Uterus (tissue), 2 donors: ENCODE measurements at regions not wholly inside any gene's neighbourhood (a gene's known extent, or its start where the extent isn't known, plus 50 kb on each side); places are given as distances from the start of the nearest gene placed in this dataset.

Experiments used
- POLR2A ChIP-seq, 2 donors: fragments of 450-650 bp; IDR thresholded peaks; one replicate each; pipeline ENCODE4 v1.6.1; 2016; ENCODE audit warnings: antibody characterized with exemption in 2 of 2, mild to moderate bottlenecking in 1 of 2, moderate library complexity in 1 of 2
- TF ChIP-seq, protein P1 (sequence below), 4 experiments: fragments of 200-600 bp in 2 of 4; fragments of 450-650 bp in 2 of 4; sonication (generic) in 2 of 4; IDR thresholded peaks; one replicate each; pipeline ENCODE4 v1.5.1; 2016 to 2019; ENCODE audit warnings: antibody characterized with exemption in 4 of 4, mild to moderate bottlenecking in 2 of 4, moderate library complexity in 1 of 4

- no peak for TF ChIP-seq POLR2A (IDR thresholded peaks at IDR 0.05)
- TF ChIP-seq, protein P1, sequence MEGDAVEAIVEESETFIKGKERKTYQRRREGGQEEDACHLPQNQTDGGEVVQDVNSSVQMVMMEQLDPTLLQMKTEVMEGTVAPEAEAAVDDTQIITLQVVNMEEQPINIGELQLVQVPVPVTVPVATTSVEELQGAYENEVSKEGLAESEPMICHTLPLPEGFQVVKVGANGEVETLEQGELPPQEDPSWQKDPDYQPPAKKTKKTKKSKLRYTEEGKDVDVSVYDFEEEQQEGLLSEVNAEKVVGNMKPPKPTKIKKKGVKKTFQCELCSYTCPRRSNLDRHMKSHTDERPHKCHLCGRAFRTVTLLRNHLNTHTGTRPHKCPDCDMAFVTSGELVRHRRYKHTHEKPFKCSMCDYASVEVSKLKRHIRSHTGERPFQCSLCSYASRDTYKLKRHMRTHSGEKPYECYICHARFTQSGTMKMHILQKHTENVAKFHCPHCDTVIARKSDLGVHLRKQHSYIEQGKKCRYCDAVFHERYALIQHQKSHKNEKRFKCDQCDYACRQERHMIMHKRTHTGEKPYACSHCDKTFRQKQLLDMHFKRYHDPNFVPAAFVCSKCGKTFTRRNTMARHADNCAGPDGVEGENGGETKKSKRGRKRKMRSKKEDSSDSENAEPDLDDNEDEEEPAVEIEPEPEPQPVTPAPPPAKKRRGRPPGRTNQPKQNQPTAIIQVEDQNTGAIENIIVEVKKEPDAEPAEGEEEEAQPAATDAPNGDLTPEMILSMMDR (IDR thresholded peaks at IDR 0.05), result no peak
These were observed 143.4 kb downstream of the DHX35 start for GRCh38 chr20:39105551-39105950.
